GM06990 (cell line): ENCODE measurements at regions not wholly inside any gene's neighbourhood (a gene's known extent, or its start where the extent isn't known, plus 50 kb on each side); places are given as distances from the start of the nearest gene placed in this dataset.

Experiments
- DNase-seq: peaks from one replicate; pipeline ENCODE4 v3.0.0-alpha.2; 2011; ENCODE audit not compliant: insufficient read length; ENCODE audit errors: extremely low read depth
- H3K27me3 ChIP-seq: replicated peaks from 2 replicates; pipeline ENCODE4 v1.6.0; 2011; ENCODE audit warnings: low read length; ENCODE audit not compliant: control insufficient read depth, insufficient read depth
- H3K36me3 ChIP-seq: 2 replicates; pipeline ENCODE4 v1.5.1; 2011; ENCODE audit warnings: low read length; ENCODE audit not compliant: control insufficient read depth, insufficient read depth
- H3K4me3 ChIP-seq: replicated peaks from 2 replicates; pipeline ENCODE4 v1.5.1; 2011; ENCODE audit warnings: low read depth, mild to moderate bottlenecking, control low read depth, low read length
- CTCF ChIP-seq: IDR thresholded peaks from 2 replicates; pipeline ENCODE4 v1.5.1; 2011; ENCODE audit warnings: low read length, control low read depth, mild to moderate bottlenecking, inconsistent platforms; ENCODE audit not compliant: insufficient read depth, poor library complexity, severe bottlenecking

GRCh38 chrX:12052109-12052508 lies 86.2 kb upstream of the FRMPD4 start:
- DNase-seq: no peak
- H3K4me3 ChIP-seq: no peak overlapping the region
- H3K27me3 ChIP-seq: no peaks in the 10 kb centered on the region
- H3K36me3 ChIP-seq: no peaks in the 10 kb centered on the region
- TF ChIP-seq CTCF: no peak

DNA sequence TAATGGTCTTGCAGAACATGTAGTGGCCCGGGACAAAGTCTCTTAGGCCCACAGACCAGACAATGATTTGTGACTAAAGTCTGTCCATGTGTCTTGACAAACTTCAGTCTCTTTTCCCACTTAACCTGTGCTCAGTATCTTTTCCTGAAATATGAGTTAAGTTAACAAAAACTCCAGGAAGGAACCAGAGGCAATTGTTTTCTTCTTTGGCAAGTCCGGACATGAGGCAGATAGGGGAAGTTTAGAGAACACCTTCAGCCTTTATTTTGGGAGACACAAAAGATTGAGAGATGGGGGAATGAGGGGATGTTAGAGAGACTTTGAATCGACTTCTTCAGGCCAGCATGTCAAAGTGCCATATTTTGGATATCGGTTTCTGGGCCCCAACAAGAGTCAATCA lies 80.2 kb upstream of the FRMPD4 start:
- TF ChIP-seq CTCF: no peak

DNA sequence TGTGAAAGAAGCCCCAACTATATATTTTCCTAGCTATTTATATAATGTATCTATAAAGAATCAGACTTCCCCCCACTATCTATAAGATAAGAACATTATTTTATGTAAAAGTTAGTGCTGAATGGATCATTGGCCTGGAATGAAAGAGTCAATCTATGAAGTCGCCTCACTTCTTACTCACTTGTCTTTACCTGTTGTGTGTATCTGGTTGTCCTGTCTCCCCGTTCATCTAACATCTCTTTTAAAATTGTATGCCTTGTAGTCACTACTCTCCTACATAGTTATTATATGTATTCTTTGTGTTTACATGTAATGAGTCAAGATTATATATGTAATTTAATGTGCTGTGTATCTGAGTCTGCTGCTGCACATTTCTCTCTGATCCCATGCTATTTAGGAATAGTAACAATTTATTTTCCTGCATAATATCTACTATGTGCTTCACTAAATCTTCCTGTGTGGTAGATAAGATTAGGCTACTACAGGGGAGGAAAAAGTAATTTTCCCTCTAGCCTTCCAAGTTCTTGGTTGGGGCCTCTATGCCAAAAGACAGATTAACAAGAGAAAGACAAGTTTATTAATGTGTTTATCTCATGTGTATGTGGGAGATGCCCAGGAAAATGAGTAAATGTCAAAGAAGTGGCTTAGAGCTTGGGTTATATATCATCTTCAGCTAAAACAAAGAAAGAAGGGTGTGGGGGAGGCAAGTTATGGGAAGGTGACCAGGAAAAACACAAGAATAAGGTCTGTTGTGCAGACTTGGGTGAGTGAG lies 77.6 kb upstream of the FRMPD4 start:
- H3K4me3 ChIP-seq: no peak overlapping the region
- H3K36me3 ChIP-seq: no peaks in the 10 kb centered on the region

More for the DNA sequence above, 80.2 kb upstream of the FRMPD4 start:
- H3K36me3 ChIP-seq: no peaks in the 10 kb centered on the region
- H3K27me3 ChIP-seq: no peaks in the 10 kb centered on the region
- H3K4me3 ChIP-seq: no peak overlapping the region
- no peak for DNase-seq

DNA sequence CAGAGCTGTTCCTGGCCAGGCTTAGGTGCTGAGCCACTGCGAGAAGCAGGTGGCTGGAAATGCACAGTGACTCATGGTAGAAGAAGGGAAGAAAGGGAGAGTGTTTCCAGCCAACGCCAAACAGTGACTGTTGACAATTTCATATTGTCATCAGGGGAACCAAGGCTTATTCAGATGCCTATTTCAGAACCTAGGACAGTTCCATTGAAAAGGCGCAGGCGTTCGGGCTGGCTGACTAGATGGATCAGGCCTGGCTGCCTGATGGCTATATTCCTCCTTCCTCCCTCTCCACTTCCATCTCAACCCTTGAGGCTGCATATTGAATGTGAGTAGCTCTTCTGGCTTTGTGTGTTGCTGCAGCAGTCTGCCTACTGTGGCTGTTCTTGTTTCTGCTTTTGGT lies 73.0 kb upstream of the FRMPD4 start:
- DNase-seq: no peak
- Histone ChIP-seq H3K36me3 (no peaks in the 10 kb centered on the region), H3K4me3 (no peak overlapping the region), H3K27me3 (no peaks in the 10 kb centered on the region)
- no peak for TF ChIP-seq CTCF

More for the DNA sequence above, 77.6 kb upstream of the FRMPD4 start:
- H3K27me3 ChIP-seq: no peaks in the 10 kb centered on the region
- no peak for TF ChIP-seq CTCF
- no peak for DNase-seq

DNA sequence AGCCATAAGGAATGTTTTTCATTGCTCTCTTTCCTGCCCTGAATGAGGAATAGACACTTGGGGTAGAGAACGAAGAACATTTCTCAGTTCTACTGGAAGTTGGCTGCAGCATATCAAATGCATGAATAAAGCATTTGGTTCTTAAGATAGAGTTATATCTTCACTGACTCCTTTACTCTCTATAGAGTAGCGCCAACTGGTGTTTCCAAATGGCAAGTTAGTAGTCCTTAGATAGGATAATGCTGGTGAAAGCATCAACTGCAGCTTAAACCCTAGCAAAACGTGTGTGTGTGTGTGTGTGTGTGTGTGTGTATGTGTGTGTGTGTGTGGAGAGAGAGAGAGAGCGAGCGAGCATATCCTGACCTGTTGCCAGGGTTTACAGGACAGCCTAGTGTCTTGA lies 62.2 kb upstream of the FRMPD4 start:
- Histone ChIP-seq H3K36me3 (no peaks in the 10 kb centered on the region), H3K4me3 (no peak overlapping the region), H3K27me3 (peaks cover 1% of the 10 kb centered on the region)
- DNase-seq: no peak
- TF ChIP-seq CTCF: no peak
